DOHH2 (cell line): ENCODE measurements at regions not wholly inside any gene's neighbourhood (a gene's known extent, or its start where the extent isn't known, plus 50 kb on each side); places are given as distances from the start of the nearest gene placed in this dataset.

Experiments
- EZH2phosphoT487 ChIP-seq: fragments of 200-600 bp; sonication (generic); IDR thresholded peaks from 2 replicates; pipeline ENCODE4 v1.6.1; 2017; ENCODE audit warnings: borderline replicate concordance, mild to moderate bottlenecking, antibody characterized with exemption, low read length, moderate library complexity, mixed read lengths
- TF ChIP-seq, protein P1 (sequence below): fragments of 200-600 bp; sonication (generic); IDR thresholded peaks from one replicate; pipeline ENCODE4 v1.5.1; 2014; ENCODE audit warnings: antibody characterized with exemption, mild to moderate bottlenecking, low read depth, low read length; ENCODE audit not compliant: poor library complexity, severe bottlenecking

- TF ChIP-seq, protein P1, sequence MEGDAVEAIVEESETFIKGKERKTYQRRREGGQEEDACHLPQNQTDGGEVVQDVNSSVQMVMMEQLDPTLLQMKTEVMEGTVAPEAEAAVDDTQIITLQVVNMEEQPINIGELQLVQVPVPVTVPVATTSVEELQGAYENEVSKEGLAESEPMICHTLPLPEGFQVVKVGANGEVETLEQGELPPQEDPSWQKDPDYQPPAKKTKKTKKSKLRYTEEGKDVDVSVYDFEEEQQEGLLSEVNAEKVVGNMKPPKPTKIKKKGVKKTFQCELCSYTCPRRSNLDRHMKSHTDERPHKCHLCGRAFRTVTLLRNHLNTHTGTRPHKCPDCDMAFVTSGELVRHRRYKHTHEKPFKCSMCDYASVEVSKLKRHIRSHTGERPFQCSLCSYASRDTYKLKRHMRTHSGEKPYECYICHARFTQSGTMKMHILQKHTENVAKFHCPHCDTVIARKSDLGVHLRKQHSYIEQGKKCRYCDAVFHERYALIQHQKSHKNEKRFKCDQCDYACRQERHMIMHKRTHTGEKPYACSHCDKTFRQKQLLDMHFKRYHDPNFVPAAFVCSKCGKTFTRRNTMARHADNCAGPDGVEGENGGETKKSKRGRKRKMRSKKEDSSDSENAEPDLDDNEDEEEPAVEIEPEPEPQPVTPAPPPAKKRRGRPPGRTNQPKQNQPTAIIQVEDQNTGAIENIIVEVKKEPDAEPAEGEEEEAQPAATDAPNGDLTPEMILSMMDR = no peak
- TF ChIP-seq EZH2phosphoT487 = no peak
These were observed 100.3 kb downstream of the PTCSC3 start for GRCh38 chr14:36076197-36076596.
